Astrocyte of the hippocampus (primary cell): ENCODE measurements at regions not wholly inside any gene's neighbourhood (a gene's known extent, or its start where the extent isn't known, plus 50 kb on each side); places are given as distances from the start of the nearest gene placed in this dataset.

ENCODE experiments used
- DNase-seq: peaks from one replicate; pipeline ENCODE4 v3.0.0; 2011; ENCODE audit warnings: low read depth, low spot score

DNA sequence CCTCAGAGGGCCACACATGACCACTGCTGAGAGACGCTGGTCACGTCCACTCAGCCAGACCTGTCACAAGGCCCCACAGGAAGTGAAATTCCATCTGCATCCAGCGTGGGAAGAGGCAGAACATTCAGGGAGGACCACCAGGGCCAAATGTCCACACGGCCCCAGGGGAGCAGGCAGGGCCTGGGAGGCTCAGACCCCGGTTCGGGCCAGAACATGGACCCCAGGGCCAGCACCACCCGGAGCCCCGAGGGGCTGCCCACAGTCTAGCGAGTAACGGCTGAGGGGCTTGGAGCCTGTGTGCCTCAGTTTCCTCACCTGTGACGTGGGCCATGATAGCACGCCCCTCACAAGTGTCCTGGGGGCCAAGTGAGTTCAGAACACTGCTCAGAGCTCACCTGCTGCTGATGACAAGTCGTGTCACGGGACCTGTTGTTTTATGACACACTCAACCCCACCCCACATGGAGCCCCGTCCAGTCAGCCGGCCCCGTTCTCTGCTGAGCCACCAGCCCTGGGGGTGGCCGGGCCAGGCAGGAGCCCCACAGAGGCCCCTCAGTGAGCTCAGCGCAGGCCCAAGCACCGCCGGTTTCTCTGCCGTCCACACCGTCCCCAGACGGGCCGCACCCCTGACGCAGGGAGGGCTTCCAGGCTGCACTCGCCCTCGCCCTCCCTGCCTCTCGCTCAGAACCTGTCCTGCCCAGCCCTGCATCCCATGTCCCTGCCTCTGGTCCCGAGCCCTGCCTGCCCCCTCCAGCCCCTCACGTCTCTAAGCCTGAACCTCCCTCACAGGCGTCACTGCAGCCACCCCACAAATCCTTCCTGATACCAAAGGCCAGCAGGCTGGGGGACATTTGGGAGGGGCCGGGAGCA, 79.5 kb upstream of the GALNT9 start:
- DNase-seq, result no peak

DNA sequence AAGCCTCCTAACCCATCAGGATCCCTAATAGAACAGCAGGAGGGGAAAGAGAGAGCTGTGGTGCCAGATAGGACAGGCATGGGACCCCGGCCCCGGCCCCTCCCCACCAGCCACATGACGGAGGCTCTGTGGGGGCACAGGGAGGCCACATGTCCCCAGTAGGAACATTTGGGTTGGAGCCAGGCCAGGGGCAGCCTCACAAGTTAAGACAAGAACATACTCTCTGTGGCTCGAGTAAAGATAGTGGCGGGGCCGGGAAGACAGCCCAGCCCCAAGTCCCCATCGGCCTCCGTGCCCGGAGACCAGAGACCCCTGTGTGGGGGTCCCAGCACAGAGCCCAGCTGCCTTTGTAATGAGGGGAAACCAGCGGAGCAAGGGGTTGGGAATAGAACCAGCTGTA, 78.6 kb upstream of the GALNT9 start:
- no peak for DNase-seq

DNA sequence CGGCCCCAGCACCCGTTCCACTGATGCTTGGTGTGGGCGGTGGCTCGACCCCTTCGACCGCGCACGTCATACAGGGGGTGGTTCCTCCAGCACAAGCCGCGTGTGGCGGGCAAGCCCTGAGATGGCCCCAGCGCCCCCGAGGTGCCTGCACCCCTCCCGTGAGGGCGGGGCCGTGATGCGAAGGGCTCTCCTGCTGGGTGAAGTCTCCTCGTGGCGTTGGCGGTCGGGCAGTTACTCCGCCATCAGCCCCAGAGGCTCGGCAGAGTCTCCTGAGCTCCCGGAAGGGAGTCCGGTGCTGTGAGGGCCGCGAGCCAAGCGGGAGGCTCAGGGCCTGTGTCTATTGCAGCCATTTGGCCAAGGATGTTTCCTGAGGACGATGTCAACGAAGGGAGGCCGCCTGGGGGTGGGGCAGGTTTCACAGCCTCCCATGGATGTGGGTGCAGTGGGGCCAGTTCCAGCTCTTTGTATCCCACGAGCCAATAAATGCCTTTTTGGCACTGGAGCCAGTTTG, 78.1 kb upstream of the GALNT9 start:
- no peak for DNase-seq

DNA sequence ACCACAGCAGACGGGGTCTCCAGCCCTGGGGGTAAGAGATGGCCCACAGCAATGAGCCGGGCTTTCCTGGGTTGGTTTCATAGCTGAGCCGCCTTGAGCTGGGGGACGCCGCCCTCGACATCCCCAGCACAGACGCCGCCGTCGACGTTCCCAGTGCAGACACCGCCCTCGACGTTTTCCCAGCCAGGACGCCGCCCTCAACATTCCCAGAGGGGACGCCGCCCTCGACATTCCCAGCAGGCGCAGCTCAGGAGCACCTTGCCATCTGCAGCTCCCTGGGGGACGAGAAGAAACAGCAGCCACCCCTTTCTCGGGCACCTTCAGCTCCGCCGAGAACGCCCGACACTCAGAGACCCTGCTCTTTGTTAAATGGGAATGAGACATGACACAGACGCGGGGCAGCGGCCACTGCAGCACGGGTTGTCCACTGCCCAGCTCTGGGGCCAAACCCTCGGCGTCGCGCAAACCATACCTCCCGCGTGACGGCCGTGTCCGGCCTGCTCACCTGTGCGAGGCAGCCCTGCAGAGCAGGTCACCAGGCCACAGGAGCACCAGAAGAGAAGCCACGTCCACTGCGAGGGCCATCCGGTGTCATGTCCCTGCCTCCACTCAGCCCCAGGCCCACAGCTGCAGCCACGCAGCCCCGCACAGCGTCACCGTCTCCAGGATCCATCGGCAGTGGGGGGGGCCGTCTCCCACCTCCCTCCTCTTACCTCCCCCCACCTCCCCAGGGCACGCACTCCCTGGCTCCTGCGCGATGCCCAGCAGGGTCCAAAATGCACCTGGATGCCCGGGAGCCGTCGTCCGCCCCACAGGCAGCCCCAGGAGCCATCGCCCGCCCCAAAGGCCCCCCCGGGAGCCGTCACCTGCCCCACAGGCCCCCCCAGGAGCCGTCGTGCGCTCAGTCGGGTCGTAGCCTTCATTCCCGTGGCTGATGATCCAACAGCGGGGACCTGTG, 77.4 kb upstream of the GALNT9 start:
- no peak for DNase-seq

DNA sequence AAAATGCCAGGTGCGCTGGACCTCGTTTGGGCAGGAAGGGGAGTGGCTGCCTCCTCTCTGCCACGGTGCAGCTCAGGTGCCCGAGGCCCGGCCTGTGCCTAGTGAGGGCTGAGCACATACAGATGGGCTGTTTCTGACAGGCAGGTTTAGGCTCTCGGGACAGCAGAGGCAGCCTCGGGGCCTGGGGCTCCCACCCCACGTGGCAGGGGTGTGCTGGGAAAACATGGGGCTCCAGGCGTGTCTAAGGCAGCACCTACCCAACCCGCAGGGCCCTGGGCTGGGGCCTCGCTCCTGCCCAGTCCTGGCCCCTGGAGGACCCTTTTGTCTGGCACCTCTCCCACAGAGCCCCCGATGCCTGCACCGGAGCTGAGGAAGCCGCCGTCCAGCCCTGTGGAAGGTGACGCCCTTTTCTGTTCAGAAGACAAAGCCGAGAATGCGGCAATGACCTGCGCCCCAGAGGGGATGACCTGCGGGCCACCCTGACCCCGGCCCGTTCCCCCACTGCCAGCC, 76.4 kb upstream of the GALNT9 start:
- DNase-seq, result no peak

DNA sequence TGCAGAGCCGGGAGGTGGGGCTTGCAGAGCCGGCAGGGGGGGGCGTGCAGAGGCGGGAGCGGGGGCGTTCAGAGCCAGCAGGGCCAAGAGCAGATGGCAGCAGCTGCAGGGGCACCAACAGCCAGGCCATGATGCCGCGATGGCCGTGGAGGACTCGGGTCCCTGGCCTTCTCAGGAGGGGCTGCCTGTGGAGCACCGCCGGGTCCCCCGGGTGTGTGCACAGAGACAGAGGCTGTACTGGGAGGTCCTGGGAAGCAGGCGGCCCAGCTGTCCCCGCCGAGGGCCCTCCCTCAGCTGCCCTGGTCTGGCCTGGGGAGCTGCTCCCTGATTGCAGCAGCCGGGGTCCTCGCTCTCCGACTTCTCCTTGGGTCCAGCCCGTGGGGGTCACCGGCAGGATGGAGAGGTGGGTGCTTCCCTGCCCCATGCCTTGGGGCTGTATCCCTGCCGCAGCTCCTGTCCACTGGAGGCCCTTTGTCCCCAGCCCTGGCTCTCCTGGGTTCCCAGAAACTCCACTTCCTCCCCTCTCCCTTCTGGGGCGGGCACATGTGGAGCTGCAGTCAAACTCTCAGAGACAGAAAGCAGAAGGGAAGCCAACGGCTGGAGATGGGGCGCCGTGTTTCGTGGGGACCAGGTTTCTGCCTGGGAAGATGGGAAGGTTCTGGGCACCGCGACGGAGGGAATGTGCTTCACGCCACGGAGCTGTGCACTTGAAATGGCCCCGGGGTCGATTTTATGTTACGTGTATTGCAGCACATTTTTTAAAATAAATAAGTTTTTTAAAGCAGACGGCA, 75.8 kb upstream of the GALNT9 start:
- DNase-seq, result no peak

DNA sequence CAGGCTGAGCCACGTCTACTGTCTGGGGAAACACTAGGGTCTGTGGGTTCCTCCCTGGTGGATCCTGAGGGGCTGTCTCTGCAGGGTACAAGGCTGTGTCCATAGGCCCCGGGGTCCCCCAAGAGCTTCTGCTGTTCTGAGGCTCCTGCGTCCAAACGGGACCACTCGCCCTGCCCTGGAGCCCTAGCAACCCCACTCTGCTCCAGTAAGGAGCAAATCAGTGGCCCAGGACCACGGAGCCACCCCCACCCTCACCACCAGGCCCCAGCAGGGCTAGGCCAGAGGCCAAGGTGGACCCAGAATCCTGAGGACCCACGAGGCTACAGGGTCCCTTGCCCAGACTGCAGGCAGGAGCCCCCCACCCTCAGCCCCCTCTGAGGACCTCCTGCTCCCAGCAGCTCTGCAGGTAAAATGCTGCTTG, 75.1 kb upstream of the GALNT9 start:
- no peak for DNase-seq

DNA sequence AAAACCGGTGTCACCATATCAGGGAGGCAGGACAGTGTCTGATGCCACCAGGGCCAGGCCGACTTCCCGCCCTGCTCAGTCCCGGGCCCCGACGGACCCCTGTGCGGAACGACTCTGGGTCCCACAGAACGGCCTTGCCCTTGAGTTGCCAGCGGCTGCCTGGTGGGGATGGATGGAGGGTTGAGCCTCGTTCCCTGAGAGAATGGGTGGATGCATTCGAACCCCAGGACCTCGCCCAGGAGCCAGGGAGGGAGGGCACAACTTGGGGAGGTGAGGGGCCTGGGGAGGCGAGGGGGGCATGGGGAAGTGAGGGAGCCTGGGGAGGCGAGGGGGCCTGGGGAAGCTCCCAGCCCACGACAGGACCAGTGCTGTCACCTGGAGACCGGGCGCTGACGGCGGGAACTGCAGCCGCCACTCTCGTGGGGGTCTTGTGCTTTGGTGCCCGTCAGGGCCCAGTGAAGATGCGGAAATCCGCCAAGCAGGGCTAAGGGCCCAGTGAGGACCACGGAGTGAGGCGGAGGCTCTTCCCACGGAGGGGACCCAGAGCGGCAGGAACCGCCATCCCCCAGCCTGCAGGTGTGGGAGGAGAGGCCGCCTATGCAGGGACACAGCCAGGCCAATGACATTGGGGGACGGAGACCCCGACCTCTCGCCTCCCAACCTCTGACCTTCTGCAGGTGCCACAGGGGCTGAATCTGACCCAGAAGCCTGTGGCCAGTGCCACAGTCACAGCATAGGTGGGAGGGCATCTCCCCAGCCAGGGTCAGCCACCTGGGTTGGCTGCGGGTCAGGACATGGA, 74.4 kb upstream of the GALNT9 start:
- DNase-seq, result no peak

DNA sequence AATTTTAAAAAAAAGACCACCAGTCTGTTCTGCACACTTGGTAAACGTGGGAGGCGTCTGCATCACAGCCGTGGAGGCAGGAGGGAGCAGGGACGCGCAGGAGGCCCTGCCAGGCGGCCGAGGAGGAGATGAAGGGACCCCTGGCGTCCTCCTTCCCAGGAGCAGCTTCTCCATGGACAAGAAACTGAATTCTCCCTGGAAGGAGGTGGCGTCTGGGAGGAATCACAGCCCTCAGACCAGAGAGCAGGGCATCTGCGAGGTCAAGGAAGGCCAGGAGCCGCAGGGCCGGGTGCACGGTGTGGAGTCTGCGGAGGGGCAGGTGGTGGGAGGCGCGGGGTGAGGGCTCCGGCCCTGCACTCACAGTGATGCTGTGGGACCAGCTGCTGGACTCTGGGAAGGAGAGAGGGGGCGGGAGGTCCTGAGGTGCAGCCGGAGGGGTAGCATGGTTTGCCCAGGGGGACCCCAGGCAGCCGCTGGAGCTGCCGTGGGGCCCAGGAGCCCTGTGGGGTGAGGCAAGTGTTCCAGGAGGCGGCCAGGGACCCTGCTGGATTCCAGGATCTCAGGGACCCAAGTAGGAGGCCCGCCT, 73.5 kb upstream of the GALNT9 start:
- no peak for DNase-seq

DNA sequence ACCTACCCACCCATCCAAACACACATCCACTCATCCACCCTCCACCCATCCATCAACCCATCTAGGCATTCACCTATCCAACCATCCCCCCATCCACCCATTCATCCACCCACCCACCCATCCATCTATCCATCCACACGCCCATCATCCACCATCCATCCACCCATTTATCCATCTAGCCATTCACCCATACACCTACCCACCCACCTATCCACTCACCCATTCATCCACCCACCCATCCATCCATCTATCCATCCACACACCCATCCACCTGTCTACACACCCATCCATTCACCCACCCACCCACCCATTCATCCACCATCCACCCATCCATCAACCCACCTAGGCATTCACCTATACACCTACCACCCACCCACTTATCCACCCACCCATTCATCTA, 72.6 kb upstream of the GALNT9 start:
- no peak for DNase-seq

DNA sequence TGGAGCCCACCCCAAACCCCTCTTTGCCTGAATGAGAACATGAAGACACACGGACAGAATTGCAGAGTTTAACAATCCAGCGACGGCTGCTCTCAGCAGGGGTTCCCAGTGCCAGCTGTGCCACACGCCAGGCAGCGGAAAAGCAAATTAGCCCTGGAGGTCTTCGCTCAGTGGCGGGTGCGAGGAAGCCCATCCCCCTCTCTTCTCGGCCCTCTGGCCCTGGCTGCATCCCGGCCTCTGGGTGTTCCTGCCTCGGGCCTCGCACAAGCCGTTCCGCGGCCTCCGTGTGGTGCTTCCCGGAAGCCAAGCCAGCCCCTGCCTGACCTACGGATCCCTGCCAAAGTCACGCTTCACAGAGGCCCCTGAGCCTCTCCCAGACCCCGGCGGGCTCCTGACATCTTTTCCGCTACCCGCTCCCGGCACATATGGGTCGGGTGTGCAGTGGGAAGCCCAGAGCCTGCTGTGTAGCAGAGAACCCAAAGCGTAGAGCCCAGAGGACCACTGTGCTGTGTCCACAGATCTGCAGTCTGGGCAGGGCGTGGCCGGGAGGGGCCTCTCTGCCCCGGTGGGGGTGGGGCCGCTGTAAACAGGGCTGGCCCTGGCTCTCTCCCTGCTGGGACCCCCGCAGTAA, 70.7 kb upstream of the GALNT9 start:
- no peak for DNase-seq

DNA sequence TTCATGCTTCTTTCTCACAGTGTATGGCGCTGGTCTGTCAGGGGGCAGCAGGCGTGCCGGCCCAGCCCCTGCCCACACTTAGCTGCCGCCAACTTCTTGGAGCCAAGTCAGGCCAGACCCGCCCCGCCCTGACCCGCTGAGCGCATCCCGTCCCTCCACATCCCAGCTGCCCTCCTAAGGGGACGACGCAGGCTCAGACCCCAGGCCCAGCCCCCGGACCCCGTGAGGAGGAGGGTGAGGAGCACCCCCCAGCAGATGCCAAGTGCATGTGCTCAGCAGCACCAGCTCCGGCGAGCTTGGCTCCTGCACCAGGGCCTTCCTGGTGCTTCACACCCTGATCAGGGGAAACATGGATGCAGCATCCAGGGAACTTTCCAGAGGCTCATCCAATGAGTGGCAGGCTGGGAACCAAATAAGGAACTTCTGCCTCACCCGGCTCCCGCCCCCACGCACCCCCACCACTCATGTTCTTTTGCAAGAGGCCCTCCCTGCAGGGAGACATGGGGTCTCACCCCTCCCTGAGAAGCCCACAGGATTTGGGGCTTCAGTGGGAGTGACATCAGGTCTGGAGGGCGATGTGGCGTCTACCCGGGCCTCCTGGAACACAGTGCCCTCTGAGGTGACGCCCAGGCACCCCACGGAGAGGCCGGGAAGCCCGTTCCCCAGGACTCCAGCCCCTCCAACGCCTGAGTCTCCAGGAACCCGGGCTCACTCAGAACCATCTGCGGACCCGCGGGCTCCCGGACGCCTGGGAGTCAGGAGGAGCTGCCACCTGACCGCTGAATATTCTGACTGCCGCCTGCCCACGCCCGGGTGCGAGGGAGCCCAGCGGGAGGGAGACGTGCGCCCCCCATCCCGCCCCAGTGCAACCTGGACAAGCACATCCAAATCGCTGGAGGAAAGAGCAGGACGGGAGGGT, 70.0 kb upstream of the GALNT9 start:
- no peak for DNase-seq

DNA sequence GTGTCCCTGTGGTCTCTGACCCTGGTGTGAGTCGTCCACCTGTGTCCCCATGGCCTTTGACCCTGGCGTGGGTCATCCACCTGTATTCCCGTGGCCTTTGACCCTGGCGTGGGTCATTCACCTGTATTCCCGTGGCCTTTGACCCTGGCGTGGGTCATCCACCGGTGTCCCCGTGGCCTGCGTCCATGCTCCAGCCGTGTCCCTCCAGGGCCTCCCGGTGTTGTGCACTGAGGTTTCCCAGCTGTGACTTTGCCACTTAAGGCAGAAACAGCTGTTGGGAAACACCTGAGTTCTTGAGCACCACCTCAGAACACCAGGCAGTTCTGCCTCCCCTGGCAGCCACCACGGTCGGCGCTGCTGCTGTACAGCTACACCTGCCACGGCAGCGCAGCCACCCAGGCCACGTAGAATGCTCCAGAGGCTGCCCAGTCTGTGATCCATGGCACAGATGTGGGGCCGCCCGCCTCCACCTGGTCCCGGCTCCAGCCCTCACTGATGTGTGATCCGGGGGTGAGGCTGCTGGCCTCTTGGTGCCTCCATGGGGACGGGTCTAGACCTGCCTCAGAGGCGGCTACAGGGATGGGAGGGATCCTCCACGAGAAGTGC, 69.1 kb upstream of the GALNT9 start:
- DNase-seq, result no peak

DNA sequence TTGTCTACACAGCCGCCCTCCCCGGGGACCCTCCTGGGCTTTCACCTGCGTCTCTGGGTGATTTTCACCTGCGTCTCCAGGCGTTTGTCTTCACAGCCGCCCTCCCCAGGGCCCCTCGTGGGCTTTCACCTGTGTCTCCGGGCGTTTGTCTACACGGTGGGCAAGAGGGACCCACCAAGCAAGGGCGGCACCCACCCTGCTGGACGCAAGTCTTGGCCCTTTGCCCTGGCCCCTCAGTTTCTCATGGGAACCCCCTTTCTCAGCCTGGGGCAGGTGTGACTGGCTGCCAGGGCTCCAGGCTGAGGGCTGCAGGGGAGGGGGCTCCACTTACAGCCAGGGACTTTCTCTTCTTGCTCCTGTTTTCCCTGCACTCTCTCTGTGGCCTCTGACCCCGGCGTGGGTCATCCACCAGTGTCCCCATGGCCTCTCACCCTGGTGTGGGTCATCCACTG, 68.6 kb upstream of the GALNT9 start:
- DNase-seq, result no peak

DNA sequence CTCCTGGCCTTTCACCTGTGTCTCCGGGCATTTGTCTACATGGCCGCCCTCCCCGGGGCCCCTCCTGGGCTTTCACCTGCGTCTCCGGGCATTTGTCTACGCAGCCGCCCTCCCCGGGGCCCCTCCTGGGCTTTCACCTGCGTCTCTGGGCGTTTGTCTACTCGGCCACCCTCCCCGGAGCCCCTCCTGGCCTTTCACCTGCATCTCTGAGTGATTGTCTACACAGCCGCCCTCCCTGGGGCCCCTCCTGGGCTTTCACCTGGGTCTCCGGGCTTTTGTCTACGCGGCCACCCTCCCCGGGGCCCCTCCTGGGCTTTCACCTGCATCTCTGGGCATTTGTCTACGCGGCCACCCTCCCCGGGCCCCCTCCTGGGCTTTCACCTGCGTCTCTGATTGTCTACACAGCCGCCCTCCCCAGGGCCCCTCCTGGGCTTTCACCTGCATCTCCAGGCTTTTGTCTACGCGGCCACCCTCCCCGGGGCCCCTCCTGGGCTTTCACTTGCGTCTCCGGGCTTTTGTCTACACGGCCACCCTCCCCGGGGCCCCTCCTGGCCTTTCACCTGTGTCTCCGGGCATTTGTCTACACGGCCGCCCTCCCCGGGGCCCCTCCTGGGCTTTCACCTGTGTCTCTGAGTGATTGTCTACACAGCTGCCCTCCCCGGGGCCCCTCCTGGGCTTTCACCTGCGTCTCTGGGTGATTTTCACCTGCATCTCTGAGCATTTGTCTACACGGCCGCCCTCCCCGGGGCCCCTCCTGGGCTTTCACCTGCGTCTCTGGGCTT, 68.0 kb upstream of the GALNT9 start:
- no peak for DNase-seq

DNA sequence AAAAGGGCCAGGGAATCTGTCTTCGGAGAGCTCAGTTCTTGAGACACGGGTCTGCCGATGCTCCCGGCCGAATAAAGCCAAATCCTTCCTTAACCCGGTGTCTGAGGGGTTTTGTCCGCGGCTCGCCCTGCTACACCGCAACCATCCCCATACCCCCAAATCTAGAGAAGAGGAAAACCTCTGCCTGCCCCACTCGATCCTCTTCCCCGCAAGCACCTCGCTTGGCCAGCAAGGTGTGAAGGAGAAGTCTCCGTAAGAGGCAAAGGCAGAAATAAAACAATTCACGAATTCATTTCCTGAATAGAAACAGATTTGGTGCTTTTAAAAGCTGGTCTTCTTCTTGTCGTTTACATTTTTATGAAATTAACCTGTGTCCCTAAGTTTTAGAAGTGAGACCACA, 67.3 kb upstream of the GALNT9 start:
- DNase-seq, result no peak

DNA sequence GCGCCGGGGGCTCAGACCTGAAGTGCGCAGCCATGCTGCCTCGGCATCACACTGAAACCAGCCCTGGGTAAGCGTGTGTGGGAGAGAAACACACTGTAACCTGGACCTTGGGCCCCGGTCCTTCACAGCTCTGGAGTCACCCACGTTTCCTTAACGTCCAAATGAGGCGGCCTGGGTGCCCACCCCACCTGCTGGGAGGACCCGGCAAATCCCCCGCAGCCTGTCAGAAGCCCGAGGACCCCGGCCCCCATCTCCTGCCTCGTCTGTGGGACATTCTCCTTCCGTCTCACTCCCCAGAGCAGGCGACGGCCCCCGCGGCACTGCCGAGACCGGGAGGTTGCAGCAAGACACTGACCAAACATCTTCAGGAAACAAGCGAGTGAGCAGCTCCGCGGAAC, 66.5 kb upstream of the GALNT9 start:
- DNase-seq, result no peak
